Middle frontal gyrus (tissue), 1 donor: ENCODE measurements at regions not wholly inside any gene's neighbourhood (a gene's known extent, or its start where the extent isn't known, plus 50 kb on each side); places are given as distances from the start of the nearest gene placed in this dataset.

Source experiments
- DNase-seq: peaks from one replicate; pipeline ENCODE4 v3.0.0-alpha.2; 2015; ENCODE audit warnings: low spot score; ENCODE audit errors: extremely low spot score

- no peak for DNase-seq
Observed at GRCh38 chr10:90179696-90180407, 478.5 kb downstream of the KIF20B start.

GRCh38 chr10:90180886-90181691 lies 479.7 kb downstream of the KIF20B start:
- DNase-seq = no peak

DNA sequence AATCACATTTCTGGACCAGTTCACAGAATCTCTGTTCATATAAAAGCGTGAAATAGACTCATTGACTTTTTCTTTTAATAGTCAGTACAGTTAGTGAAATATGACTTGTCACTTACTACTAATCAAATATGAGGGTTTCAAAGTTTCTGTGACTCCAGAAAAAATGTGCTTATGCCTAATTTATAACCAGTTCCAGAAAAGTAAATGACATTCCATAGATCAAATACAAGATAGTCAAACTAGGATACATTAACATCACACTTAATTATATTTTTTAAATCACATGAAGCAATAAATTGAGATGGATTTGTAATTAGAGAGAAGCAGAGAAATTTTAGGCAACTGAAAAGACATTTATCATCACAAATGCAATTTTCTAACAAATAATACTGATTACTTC lies 491.4 kb downstream of the KIF20B start:
- DNase-seq = no peak

DNA sequence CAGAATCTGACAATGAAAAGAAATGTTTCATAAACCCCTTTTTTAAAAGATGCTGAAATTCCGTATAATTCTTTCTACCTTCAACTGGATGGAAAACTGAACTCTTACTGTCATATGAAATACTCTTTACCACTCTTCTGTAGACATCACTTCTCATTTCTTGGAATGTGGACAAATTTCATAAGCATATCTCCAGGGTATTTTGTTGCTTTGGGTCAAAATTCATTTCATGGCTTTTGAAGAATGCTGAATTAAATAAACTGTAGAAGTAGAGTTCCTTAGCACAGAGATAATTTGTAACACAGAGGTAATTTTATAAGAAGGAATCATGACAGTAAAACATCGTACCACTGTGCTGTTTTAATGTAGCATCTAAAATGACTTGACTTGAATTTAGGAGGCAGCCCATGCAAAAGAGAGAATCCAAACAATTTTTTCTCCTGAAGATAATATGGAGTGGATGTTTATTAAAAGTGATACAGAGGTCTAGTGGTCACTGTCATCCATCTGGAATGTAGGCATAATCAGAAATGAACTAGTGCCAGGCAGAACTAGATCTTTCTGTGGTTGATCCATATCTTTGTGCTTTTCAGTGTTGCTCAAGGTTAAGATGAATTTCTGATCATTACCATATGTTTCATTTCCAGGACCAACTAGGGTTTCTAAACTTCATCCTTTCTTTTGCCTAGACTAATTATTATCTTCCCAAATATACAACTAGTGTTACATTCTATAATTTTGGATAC lies 492.0 kb downstream of the KIF20B start:
- no peak for DNase-seq

- no peak for DNase-seq
Observed at GRCh38 chr10:90195288-90195840, 494.0 kb downstream of the KIF20B start.

- DNase-seq = no peak
Observed at GRCh38 chr10:90197766-90198165, 496.4 kb downstream of the KIF20B start.

GRCh38 chr10:90199093-90199492 lies 497.7 kb downstream of the KIF20B start:
- no peak for DNase-seq

- no peak for DNase-seq
Observed at GRCh38 chr10:90199513-90199912, 498.1 kb downstream of the KIF20B start.

- no peak for DNase-seq
Observed at GRCh38 chr10:90204131-90204955, 503.0 kb downstream of the KIF20B start.

- DNase-seq = no peak
Observed at GRCh38 chr10:90204956-90205314, 503.5 kb downstream of the KIF20B start.

- no peak for DNase-seq
Observed at GRCh38 chr10:90205340-90205739, 503.9 kb downstream of the KIF20B start.

- no peak for DNase-seq
Observed at GRCh38 chr10:90213346-90213745, 512.0 kb downstream of the KIF20B start.

- no peak for DNase-seq
Observed at GRCh38 chr10:90218846-90219245, 517.5 kb downstream of the KIF20B start.

GRCh38 chr10:90222372-90222771 lies 521.0 kb downstream of the KIF20B start:
- DNase-seq = no peak

GRCh38 chr10:90222939-90223338 lies 521.5 kb downstream of the KIF20B start:
- DNase-seq = no peak

DNA sequence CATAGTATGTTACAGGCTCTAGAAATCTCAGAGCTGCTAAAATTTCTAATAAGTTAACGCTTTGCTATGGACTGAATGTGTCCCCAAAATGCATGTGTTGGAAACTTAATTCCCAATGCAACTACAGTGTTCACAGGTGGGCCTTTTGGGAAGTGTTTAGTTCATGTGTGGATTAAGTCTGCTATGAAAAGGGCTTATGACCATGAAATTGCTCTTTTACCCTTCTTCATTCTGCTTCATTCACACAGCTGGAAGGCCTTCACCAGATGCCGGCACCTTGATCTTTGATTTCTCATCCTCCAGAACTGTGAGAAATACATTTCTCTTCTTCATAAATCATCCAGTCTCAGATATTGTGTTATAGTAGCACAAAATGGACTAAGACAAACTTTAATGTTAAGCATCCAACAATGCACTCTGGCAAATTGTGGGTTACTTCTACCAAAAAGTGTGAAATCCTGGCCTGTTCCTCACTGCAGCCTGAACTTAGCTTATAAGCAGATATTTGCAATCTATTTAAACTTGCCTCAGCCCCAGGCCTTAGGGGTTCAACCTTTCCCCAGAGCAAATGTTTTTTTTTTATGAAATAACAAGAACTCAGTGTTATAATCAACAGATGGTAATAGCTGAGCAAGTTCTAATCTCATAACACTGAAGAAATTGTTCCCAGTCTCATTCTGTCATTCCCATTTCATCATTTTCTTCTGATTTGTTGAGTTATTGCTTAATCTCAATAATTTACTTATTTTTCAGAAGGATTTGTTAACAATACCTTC lies 523.6 kb downstream of the KIF20B start:
- no peak for DNase-seq

DNA sequence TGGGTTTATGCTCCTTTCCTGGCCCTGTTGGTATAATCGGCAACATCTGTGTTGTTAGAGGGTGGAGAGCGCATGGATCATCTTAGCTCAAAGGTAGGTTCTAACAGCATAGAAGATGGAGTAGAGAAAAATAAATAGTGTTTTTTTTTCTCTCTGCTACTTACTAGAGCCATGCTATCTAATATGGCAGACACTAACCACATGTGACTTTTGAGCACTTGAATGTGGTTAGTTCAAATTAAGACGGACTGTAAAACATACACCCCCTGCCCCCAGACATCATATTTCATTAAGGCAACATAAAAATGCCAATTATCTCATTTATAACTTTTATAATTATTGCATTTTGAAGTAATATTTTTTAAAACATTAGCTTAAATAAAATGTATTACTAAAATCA lies 525.1 kb downstream of the KIF20B start:
- no peak for DNase-seq

GRCh38 chr10:90227217-90227656 lies 525.8 kb downstream of the KIF20B start:
- no peak for DNase-seq

DNA sequence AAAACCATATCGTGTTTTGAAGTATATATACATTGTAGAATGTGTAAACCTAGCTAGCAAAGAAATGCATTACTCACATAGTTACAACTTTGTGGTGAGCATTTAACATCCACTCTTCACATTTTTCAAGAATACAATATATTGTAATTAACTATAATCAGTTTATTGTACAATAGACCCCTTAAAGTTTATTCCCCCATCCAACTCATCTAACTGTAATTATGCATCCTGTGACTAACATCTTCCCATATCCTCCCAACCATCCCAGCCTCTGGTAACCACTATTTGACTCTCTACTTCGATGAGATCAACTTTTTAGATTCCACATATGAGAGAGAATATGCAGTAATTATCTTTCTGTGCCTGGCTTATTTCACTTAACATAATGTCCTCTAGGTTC lies 526.4 kb downstream of the KIF20B start:
- no peak for DNase-seq

GRCh38 chr10:90229486-90229885 lies 528.1 kb downstream of the KIF20B start:
- DNase-seq = no peak
